ENCODE measurements at regions not wholly inside any gene's neighbourhood (a gene's known extent, or its start where the extent isn't known, plus 50 kb on each side); places are given as distances from the start of the nearest gene placed in this dataset.

DNA sequence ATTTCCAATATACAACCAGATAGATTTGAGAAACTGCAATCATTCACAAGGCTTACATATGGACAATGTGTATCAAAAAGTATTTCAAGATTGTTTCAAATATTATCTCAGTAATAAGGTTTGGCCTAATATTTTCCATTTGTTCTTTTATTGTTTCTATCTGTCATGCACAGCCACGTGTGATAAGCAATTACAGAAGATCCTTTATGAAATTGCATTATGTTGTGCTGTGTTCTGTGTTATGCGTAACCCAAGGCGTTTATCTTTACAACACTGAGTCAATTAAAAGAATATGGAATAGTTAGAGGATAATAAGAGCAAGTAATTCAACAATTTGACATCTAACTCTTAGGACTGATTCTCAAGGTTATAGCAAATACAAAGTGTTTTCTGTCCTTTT lies 1009.3 kb upstream of the PRMT6 start:
- Histone ChIP-seq H3K36me3 (no peaks in the 10 kb centered on the region), H3K4me3 (no peak overlapping the region), H3K9me3 (peaks cover 0 to 1% of the 10 kb centered on the region in 2 donors), H3K4me1 (no peaks in the 10 kb centered on the region), H3K27me3 (no peaks in the 10 kb centered on the region), H3K27ac (no peak overlapping the region)
- no peak for DNase-seq (ENCODE audit: low spot score)
- TF ChIP-seq, protein P1, sequence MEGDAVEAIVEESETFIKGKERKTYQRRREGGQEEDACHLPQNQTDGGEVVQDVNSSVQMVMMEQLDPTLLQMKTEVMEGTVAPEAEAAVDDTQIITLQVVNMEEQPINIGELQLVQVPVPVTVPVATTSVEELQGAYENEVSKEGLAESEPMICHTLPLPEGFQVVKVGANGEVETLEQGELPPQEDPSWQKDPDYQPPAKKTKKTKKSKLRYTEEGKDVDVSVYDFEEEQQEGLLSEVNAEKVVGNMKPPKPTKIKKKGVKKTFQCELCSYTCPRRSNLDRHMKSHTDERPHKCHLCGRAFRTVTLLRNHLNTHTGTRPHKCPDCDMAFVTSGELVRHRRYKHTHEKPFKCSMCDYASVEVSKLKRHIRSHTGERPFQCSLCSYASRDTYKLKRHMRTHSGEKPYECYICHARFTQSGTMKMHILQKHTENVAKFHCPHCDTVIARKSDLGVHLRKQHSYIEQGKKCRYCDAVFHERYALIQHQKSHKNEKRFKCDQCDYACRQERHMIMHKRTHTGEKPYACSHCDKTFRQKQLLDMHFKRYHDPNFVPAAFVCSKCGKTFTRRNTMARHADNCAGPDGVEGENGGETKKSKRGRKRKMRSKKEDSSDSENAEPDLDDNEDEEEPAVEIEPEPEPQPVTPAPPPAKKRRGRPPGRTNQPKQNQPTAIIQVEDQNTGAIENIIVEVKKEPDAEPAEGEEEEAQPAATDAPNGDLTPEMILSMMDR (IDR thresholded peaks at IDR 0.05), result no peak

DNA sequence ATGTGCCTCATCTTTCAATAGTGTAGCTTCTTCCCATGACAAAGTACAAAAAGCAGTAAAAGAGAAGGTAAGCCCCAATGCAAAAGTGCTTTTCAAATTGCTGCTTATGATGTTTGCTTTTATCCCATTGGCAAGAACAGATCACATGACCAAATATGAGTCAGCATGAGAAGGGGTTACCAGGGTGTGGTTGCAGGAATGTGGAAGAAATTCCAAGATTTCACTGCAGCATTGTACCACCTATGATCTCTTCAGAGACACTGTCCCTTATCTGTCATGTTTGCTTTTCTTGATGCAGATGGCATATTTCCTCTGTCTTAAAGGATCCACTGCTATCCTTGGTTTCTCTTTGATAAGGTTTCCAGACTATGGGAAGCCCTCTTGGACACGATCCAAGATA lies 1006.9 kb upstream of the PRMT6 start:
- no peaks in the 10 kb centered on the region for H3K9me3 ChIP-seq
- no peak overlapping the region for H3K27ac ChIP-seq
- no peak overlapping the region for H3K4me3 ChIP-seq
- no peak for DNase-seq (ENCODE audit: low spot score)
- no peaks in the 10 kb centered on the region for H3K27me3 ChIP-seq
- no peaks in the 10 kb centered on the region for H3K36me3 ChIP-seq
- TF ChIP-seq, protein P1 (IDR thresholded peaks at IDR 0.05), result no peak
- no peaks in the 10 kb centered on the region for H3K4me1 ChIP-seq

GRCh38 chr1:106055855-106056254 lies 1000.6 kb upstream of the PRMT6 start:
- Histone ChIP-seq H3K4me3 (no peak overlapping the region), H3K27me3 (no peaks in the 10 kb centered on the region), H3K27ac (no peak overlapping the region), H3K9me3 (no peaks in the 10 kb centered on the region), H3K36me3 (no peaks in the 10 kb centered on the region), H3K4me1 (no peaks in the 10 kb centered on the region)
- no peak for DNase-seq (ENCODE audit: low spot score)
- TF ChIP-seq, protein P1 (IDR thresholded peaks at IDR 0.05), result no peak

GRCh38 chr1:106061586-106062495 lies 994.6 kb upstream of the PRMT6 start:
- Histone ChIP-seq H3K27ac (no peak overlapping the region), H3K4me3 (no peak overlapping the region), H3K36me3 (no peaks in the 10 kb centered on the region), H3K4me1 (no peaks in the 10 kb centered on the region), H3K27me3 (no peaks in the 10 kb centered on the region), H3K9me3 (peaks cover 0 to 9% of the 10 kb centered on the region in 2 donors)
- TF ChIP-seq, protein P1 (IDR thresholded peaks at IDR 0.05), result no peak
- no peak for DNase-seq (ENCODE audit: low spot score)

GRCh38 chr1:106063510-106063909 lies 993.0 kb upstream of the PRMT6 start:
- Histone ChIP-seq H3K4me1 (no peaks in the 10 kb centered on the region), H3K27me3 (no peaks in the 10 kb centered on the region), H3K4me3 (no peak overlapping the region), H3K36me3 (no peaks in the 10 kb centered on the region), H3K27ac (no peak overlapping the region), H3K9me3 (peaks cover 0 to 9% of the 10 kb centered on the region in 2 donors)
- no peak for DNase-seq (ENCODE audit: low spot score)
- TF ChIP-seq, protein P1 (IDR thresholded peaks at IDR 0.05), result no peak

Data from right atrium auricular region (tissue), 2 donors.